Peyer's patch (tissue), 4 donors: ENCODE measurements at regions not wholly inside any gene's neighbourhood (a gene's known extent, or its start where the extent isn't known, plus 50 kb on each side); places are given as distances from the start of the nearest gene placed in this dataset.

ENCODE experiments used
- DNase-seq, 3 donors: peaks; one replicate each; pipeline ENCODE4 v3.0.0-alpha.2; 2017 to 2019
- H3K27ac ChIP-seq, 4 donors: fragments of 200-600 bp; sonication (generic); one replicate each; pipeline ENCODE4 v1.5.1; 2016 to 2019
- H3K27me3 ChIP-seq, 2 donors: fragments of 200-600 bp; sonication (generic); one replicate each; pipeline ENCODE4 v1.5.1; 2019
- H3K36me3 ChIP-seq, 3 donors: fragments of 200-600 bp; sonication (generic); one replicate each; pipeline ENCODE4 v1.5.1; 2016 to 2019
- H3K4me1 ChIP-seq, 4 donors: fragments of 200-600 bp; sonication (generic); one replicate each; pipeline ENCODE4 v1.5.1; 2016 to 2019
- H3K4me3 ChIP-seq, 4 donors: fragments of 200-600 bp; sonication (generic); 1 replicate in 3 of 4; 2 replicates in 1 of 4; pipeline ENCODE4 v1.5.1; 2016 to 2019; ENCODE audit warnings: mild to moderate bottlenecking in 1 of 4
- H3K9me3 ChIP-seq, 4 donors: fragments of 200-600 bp; sonication (generic); one replicate each; pipeline ENCODE4 v1.5.1; 2016 to 2019; ENCODE audit warnings: mild to moderate bottlenecking in 1 of 4
- POLR2A ChIP-seq, 2 donors: fragments of 450-650 bp; IDR thresholded peaks; one replicate each; pipeline ENCODE4 v1.5.1; 2017; ENCODE audit warnings: antibody characterized with exemption in 2 of 2, mild to moderate bottlenecking in 2 of 2, moderate library complexity in 2 of 2
- TF ChIP-seq, protein P1 (sequence below), 6 experiments: fragments of 450-650 bp in 4 of 6; fragments of 200-600 bp in 2 of 6; sonication (generic) in 1 of 6; IDR thresholded peaks; one replicate each; pipeline ENCODE4 v1.5.1; 2017 to 2019; ENCODE audit warnings: antibody characterized with exemption in 6 of 6, mild to moderate bottlenecking in 3 of 6, moderate library complexity in 1 of 6

DNA sequence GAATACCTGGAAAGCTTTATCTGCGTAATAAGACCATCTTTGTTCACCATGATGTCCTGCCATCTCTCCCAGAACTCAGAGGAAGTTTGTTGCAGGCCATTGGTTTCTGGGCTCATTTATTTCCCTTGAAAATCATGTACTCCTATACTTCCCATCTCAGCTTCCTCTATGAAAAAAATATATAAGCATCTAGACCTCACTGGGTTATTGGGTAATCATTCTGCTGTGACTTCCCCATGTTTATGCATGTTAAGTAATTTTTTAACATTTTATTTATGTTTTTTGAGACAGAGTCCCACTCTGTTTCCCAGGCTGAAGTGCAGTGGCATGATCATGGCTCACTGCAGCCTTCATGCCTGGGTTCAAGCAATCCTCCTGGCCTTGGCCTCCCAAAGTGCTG lies 184.5 kb downstream of the ZPLD1 start:
- H3K4me1 ChIP-seq = no peaks in the 10 kb centered on the region
- no peak overlapping the region for H3K4me3 ChIP-seq
- H3K27ac ChIP-seq = no peak overlapping the region
- DNase-seq = no peak
- TF ChIP-seq, protein P1, sequence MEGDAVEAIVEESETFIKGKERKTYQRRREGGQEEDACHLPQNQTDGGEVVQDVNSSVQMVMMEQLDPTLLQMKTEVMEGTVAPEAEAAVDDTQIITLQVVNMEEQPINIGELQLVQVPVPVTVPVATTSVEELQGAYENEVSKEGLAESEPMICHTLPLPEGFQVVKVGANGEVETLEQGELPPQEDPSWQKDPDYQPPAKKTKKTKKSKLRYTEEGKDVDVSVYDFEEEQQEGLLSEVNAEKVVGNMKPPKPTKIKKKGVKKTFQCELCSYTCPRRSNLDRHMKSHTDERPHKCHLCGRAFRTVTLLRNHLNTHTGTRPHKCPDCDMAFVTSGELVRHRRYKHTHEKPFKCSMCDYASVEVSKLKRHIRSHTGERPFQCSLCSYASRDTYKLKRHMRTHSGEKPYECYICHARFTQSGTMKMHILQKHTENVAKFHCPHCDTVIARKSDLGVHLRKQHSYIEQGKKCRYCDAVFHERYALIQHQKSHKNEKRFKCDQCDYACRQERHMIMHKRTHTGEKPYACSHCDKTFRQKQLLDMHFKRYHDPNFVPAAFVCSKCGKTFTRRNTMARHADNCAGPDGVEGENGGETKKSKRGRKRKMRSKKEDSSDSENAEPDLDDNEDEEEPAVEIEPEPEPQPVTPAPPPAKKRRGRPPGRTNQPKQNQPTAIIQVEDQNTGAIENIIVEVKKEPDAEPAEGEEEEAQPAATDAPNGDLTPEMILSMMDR (IDR thresholded peaks at IDR 0.05) = no peak
- TF ChIP-seq POLR2A (IDR thresholded peaks at IDR 0.05) = no peak
- no peaks in the 10 kb centered on the region for H3K27me3 ChIP-seq
- H3K9me3 ChIP-seq = no peaks in the 10 kb centered on the region
- no peaks in the 10 kb centered on the region for H3K36me3 ChIP-seq

DNA sequence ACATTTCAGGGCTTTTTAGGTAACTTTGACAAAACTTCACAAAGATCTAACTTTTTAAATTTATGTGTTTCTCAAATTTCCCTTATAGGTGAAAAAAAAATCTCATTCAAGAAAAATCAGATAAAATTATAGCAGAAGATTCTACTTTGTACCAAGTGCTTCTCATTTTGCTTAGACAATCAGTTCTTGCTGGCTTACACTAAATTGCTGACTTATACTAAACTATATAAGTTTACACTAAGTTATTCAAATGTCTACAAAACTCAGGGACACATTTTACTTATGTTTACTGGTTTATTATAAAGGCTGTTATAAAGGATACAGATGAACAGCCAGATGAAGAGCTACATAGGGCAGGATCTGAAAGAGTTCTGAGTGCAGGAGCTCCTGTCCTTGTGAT lies 195.1 kb downstream of the ZPLD1 start:
- Histone ChIP-seq H3K36me3 (no peaks in the 10 kb centered on the region), H3K27me3 (no peaks in the 10 kb centered on the region), H3K4me3 (no peak overlapping the region), H3K4me1 (no peaks in the 10 kb centered on the region), H3K9me3 (no peaks in the 10 kb centered on the region), H3K27ac (no peak overlapping the region)
- no peak for DNase-seq
- TF ChIP-seq, protein P1 (IDR thresholded peaks at IDR 0.05) = no peak
- TF ChIP-seq POLR2A (IDR thresholded peaks at IDR 0.05) = no peak

DNA sequence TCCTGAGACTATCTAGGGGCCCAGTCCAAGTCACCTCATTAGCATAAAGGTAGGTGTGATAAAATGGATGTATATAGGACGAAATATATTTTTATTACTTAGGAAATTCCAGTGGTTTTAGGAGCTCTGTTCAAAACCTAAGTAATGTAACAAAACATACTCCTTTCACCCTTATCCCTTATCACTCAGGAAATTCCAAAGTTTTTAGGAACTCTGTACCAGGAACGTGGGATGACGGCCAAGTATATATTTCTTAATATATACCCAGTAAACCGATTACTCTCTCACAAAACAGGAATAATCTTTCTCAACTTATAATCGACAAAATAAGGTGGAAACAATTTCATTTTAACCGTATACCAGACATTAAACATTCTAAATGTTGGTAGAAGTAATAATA lies 195.7 kb downstream of the ZPLD1 start:
- Histone ChIP-seq H3K36me3 (no peaks in the 10 kb centered on the region), H3K4me3 (no peak overlapping the region), H3K27me3 (no peaks in the 10 kb centered on the region), H3K4me1 (no peaks in the 10 kb centered on the region), H3K9me3 (no peaks in the 10 kb centered on the region), H3K27ac (no peak overlapping the region)
- no peak for DNase-seq
- TF ChIP-seq, protein P1 (IDR thresholded peaks at IDR 0.05) = no peak
- no peak for TF ChIP-seq POLR2A (IDR thresholded peaks at IDR 0.05)

DNA sequence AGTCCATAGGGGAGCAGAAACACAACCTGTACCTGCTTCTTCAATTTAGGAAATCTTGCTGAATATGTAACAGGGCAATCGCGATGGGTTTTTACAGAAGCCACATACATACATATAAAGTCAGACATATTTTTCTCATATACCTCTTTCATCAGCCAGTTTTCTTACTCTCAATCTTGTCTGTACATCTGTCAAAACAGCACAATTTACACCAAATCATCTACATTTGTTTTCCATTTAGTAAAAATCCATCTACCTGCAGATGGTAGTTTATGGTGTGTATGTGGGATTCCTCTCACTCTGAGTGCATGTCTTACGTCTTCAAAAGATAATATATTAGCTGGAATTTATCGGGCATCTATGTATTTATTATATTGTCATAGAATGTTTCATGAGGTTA lies 208.7 kb downstream of the ZPLD1 start:
- Histone ChIP-seq H3K9me3 (no peaks in the 10 kb centered on the region), H3K27ac (no peak overlapping the region), H3K36me3 (no peaks in the 10 kb centered on the region), H3K4me1 (no peaks in the 10 kb centered on the region), H3K4me3 (no peak overlapping the region), H3K27me3 (no peaks in the 10 kb centered on the region)
- TF ChIP-seq, protein P1 (IDR thresholded peaks at IDR 0.05) = no peak
- no peak for TF ChIP-seq POLR2A (IDR thresholded peaks at IDR 0.05)
- DNase-seq = no peak

DNA sequence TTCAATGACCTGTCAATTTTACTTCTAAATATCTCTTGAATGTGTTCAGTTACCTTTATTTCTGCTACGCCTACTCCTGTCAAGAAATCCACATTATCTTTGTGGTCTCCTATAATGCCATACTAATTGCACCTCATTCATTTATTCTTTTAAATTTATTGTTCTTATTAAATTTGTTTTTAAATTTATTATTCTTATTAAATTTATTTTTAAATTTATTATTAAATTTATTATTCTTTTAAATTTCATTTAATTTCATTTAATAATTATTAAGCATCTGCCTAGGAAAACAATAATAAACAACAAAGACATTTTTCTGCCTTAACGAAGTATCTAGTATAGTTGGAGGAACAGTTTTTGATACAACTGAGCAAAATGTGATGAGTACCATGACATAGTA lies 211.7 kb downstream of the ZPLD1 start:
- no peak for DNase-seq
- Histone ChIP-seq H3K27ac (no peak overlapping the region), H3K4me1 (no peaks in the 10 kb centered on the region), H3K9me3 (no peaks in the 10 kb centered on the region), H3K4me3 (no peak overlapping the region), H3K36me3 (no peaks in the 10 kb centered on the region), H3K27me3 (no peaks in the 10 kb centered on the region)
- no peak for TF ChIP-seq POLR2A (IDR thresholded peaks at IDR 0.05)
- TF ChIP-seq, protein P1 (IDR thresholded peaks at IDR 0.05) = no peak

DNA sequence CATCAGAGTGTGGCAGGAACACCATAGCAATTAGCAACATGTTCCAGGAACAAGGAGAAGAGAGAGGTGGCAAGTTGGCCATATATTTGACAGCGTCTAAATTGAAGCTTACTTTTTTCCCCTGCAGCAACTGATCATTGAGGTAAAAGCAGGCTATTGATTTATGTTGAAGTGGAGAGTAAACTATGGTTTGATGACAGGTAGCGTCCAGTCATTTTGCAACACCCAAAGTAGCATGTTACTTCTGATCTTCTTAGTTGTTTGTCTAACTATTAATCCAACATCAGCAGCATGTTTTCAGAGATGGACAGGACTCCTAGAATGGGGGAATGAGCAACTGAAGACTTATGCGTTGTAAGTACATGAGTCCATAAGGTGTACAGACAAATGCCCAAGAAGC lies 225.8 kb downstream of the ZPLD1 start:
- Histone ChIP-seq H3K36me3 (no peaks in the 10 kb centered on the region), H3K4me3 (no peak overlapping the region), H3K27ac (no peak overlapping the region), H3K4me1 (no peaks in the 10 kb centered on the region), H3K27me3 (no peaks in the 10 kb centered on the region), H3K9me3 (no peaks in the 10 kb centered on the region)
- TF ChIP-seq, protein P1 (IDR thresholded peaks at IDR 0.05) = no peak
- TF ChIP-seq POLR2A (IDR thresholded peaks at IDR 0.05) = no peak
- DNase-seq = no peak
